ENCODE measurements at regions not wholly inside any gene's neighbourhood (a gene's known extent, or its start where the extent isn't known, plus 50 kb on each side); places are given as distances from the start of the nearest gene placed in this dataset.

DNA sequence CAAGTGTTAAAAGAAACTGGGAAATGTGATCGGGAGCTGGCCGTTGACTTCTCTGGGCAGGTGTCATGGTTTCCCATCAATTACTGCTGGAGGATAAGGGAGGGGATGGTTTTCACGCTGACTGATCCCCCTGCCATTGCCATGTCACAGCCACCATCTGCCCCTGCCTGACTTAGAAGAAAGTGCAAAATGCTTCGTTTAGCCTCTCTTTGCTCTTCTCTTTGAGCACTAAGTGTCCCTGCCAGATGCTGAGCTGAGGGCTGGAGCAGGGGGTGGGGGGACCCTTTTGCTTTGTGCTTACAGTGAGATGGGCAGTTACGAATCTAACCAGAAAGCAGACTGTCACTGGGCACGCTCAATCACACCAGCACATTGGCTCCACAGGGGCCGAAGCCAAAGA lies 138.4 kb upstream of the ALDH1B1 start:
- Histone ChIP-seq H3K9me3 (ENCODE audit: low read length) (no peaks in the 10 kb centered on the region; the same call in 1 of the 2 replicates), H3K27me3 (ENCODE audit: control insufficient read depth in 1 of 2, insufficient read depth in 2 of 2, low read length in 2 of 2) (peaks cover 0 to 5% of the 10 kb centered on the region in 2 experiments; a peak in 2 of 5 replicates), H3K36me3 (replicated peaks in 1 of 2; ENCODE audit: control insufficient read depth in 1 of 2, insufficient read depth in 2 of 2, low read length in 2 of 2) (no peaks in the 10 kb centered on the region), H3K27ac (ENCODE audit: extremely low read length, insufficient read depth, low read length) (no peak overlapping the region), H3K79me2 (ENCODE audit: insufficient read depth, low read length) (no peaks in the 10 kb centered on the region), H3K4me1 (ENCODE audit: insufficient read depth, low read length) (peaks cover 22% of the 10 kb centered on the region), H4K20me1 (ENCODE audit: insufficient read depth, low read length) (no peaks in the 10 kb centered on the region), H2AFZ (ENCODE audit: low read length) (no peak overlapping the region), H3K4me2 (ENCODE audit: low read depth, low read length) (no peak overlapping the region), H3K4me3 (replicated peaks in 1 of 3; ENCODE audit: insufficient read depth in 1 of 3, low read depth in 2 of 3, low read length in 3 of 3) (no peak overlapping the region), H3K9ac (ENCODE audit: insufficient read depth, low read depth, low read length) (no peak overlapping the region)
- WGBS (ENCODE audit: low lambda C conversion rate): 64% methylated on average over 7 of the region's 7 CpGs
- ChIA-PET CTCF (ENCODE audit: low intra/inter-chr PET ratio, low total read pairs) (no interaction called here), POLR2A (no interaction called here)
- ATAC-seq (no peak), FAIRE-seq (no peak), DNase-seq (ENCODE audit: low spot score) (no peak)
- in situ Hi-C loops (cut with HindIII; ENCODE audit: extremely low pct_ligation_motif_present, low pct_unique_long_range_greater_than_20kb) (loop anchor here (10.0 kb wide), 2 partner anchors 159 to 349 kb away; partner anchors contain the start of gene SLC25A51), intact Hi-C loops (cut with micrococcal nuclease; ENCODE audit: unreplicated experiment) (no loop called here)
- BruUV-seq (replicated peaks): no TSS peak
- no peak for TF ChIP-seq ZSCAN30 (CRISPR knock-in tag; IDR thresholded peaks at IDR 0.05)
- TF ChIP-seq, protein P1, sequence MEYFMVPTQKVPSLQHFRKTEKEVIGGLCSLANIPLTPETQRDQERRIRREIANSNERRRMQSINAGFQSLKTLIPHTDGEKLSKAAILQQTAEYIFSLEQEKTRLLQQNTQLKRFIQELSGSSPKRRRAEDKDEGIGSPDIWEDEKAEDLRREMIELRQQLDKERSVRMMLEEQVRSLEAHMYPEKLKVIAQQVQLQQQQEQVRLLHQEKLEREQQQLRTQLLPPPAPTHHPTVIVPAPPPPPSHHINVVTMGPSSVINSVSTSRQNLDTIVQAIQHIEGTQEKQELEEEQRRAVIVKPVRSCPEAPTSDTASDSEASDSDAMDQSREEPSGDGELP (IDR thresholded peaks at IDR 0.05; ENCODE audit: borderline replicate concordance, low read depth): no peak
- TF ChIP-seq, protein P2, sequence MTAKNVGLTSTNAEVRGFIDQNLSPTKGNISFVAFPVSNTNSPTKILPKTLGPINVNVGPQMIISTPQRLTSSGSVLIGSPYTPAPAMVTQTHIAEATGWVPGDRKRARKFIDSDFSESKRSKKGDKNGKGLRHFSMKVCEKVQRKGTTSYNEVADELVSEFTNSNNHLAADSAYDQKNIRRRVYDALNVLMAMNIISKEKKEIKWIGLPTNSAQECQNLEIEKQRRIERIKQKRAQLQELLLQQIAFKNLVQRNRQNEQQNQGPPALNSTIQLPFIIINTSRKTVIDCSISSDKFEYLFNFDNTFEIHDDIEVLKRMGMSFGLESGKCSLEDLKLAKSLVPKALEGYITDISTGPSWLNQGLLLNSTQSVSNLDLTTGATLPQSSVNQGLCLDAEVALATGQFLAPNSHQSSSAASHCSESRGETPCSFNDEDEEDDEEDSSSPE (CRISPR knock-in tag; IDR thresholded peaks at IDR 0.05): no peak

- in situ Hi-C loops (cut with HindIII; ENCODE audit: extremely low pct_ligation_motif_present, low pct_unique_long_range_greater_than_20kb) (loop anchor here (10.0 kb wide), 2 partner anchors 158 to 348 kb away; partner anchors contain the start of gene SLC25A51), intact Hi-C loops (cut with micrococcal nuclease; ENCODE audit: unreplicated experiment) (no loop called here)
- POLR2A ChIA-PET: no interaction called here
- no TSS peak for BruUV-seq (replicated peaks)
- H4K20me1 ChIP-seq (ENCODE audit: insufficient read depth, low read length): no peaks in the 10 kb centered on the region
- no peaks in the 10 kb centered on the region; the same call in 1 of the 2 replicates for H3K9me3 ChIP-seq (ENCODE audit: low read length)
- DNase-seq (ENCODE audit: low spot score) (peak; percentile 13), ATAC-seq (peak; percentile 93), FAIRE-seq (no peak)
- CTCF ChIA-PET (ENCODE audit: low intra/inter-chr PET ratio, low total read pairs): no interaction called here
- H3K4me3 ChIP-seq (replicated peaks in 1 of 3; ENCODE audit: insufficient read depth in 1 of 3, low read depth in 2 of 3, low read length in 3 of 3): no peak overlapping the region
- H3K36me3 ChIP-seq (replicated peaks in 1 of 2; ENCODE audit: control insufficient read depth in 1 of 2, insufficient read depth in 2 of 2, low read length in 2 of 2): no peaks in the 10 kb centered on the region
- no peak overlapping the region for H3K27ac ChIP-seq (ENCODE audit: extremely low read length, insufficient read depth, low read length)
- peaks cover 0 to 5% of the 10 kb centered on the region in 2 experiments; a peak in 2 of 5 replicates for H3K27me3 ChIP-seq (ENCODE audit: control insufficient read depth in 1 of 2, insufficient read depth in 2 of 2, low read length in 2 of 2)
- peaks cover 22% of the 10 kb centered on the region for H3K4me1 ChIP-seq (ENCODE audit: insufficient read depth, low read length)
- 31% methylated on average over 6 of the region's 7 CpGs for WGBS (ENCODE audit: low lambda C conversion rate)
- no peak overlapping the region for H3K9ac ChIP-seq (ENCODE audit: insufficient read depth, low read depth, low read length)
- H3K4me2 ChIP-seq (ENCODE audit: low read depth, low read length): peak overlapping the region; percentile 16; the same call in 1 of the 2 replicates
- H2AFZ ChIP-seq (ENCODE audit: low read length): no peak overlapping the region
- H3K79me2 ChIP-seq (ENCODE audit: insufficient read depth, low read length): no peaks in the 10 kb centered on the region
- TF ChIP-seq, protein P3, sequence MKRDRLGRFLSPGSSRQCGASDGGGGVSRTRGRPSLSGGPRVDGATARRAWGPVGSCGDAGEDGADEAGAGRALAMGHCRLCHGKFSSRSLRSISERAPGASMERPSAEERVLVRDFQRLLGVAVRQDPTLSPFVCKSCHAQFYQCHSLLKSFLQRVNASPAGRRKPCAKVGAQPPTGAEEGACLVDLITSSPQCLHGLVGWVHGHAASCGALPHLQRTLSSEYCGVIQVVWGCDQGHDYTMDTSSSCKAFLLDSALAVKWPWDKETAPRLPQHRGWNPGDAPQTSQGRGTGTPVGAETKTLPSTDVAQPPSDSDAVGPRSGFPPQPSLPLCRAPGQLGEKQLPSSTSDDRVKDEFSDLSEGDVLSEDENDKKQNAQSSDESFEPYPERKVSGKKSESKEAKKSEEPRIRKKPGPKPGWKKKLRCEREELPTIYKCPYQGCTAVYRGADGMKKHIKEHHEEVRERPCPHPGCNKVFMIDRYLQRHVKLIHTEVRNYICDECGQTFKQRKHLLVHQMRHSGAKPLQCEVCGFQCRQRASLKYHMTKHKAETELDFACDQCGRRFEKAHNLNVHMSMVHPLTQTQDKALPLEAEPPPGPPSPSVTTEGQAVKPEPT (CRISPR knock-in tag; IDR thresholded peaks at IDR 0.05; ENCODE audit: low read depth): no peak
- TF ChIP-seq SKI (IDR thresholded peaks at IDR 0.05; ENCODE audit: partially characterized antibody) (no peak), ZNF280D (CRISPR knock-in tag; IDR thresholded peaks at IDR 0.05) (no peak), ZBTB39 (CRISPR knock-in tag; IDR thresholded peaks at IDR 0.05) (no peak), FOXA3 (CRISPR knock-in tag; IDR thresholded peaks at IDR 0.05) (peak; percentile 51)
These were observed 139.3 kb upstream of the ALDH1B1 start for GRCh38 chr9:38253200-38253599.
